Duodenal mucosa (tissue), 2 donors: ENCODE measurements at regions not wholly inside any gene's neighbourhood (a gene's known extent, or its start where the extent isn't known, plus 50 kb on each side); places are given as distances from the start of the nearest gene placed in this dataset.

Source experiments
- H3K27ac ChIP-seq: one replicate; pipeline ENCODE4 v1.7.0; 2013; ENCODE audit warnings: low read depth, low read length
- H3K27me3 ChIP-seq, 2 donors: one replicate each; pipeline ENCODE4 v1.7.0; 2013; ENCODE audit warnings: low read length in 2 of 2, control low read depth in 1 of 2; ENCODE audit not compliant: insufficient read depth in 2 of 2, control insufficient read depth in 1 of 2
- H3K36me3 ChIP-seq, 2 donors: one replicate each; pipeline ENCODE4 v1.7.0; 2013; ENCODE audit warnings: low read length in 2 of 2, control low read depth in 1 of 2; ENCODE audit not compliant: insufficient read depth in 2 of 2, control insufficient read depth in 1 of 2
- H3K4me1 ChIP-seq, 2 donors: one replicate each; pipeline ENCODE4 v1.7.0; 2013; ENCODE audit warnings: low read length in 2 of 2, control low read depth in 1 of 2; ENCODE audit not compliant: insufficient read depth in 2 of 2, control insufficient read depth in 1 of 2
- H3K4me3 ChIP-seq, 2 donors: one replicate each; pipeline ENCODE4 v1.7.0; 2013; ENCODE audit warnings: low read length in 2 of 2, low read depth in 1 of 2
- H3K9ac ChIP-seq, 2 donors: one replicate each; pipeline ENCODE4 v1.7.0; 2013; ENCODE audit warnings: low read length in 2 of 2, low read depth in 1 of 2
- H3K9me3 ChIP-seq, 2 donors: one replicate each; pipeline ENCODE4 v1.7.0; 2013; ENCODE audit warnings: low read length in 2 of 2, control low read depth in 1 of 2; ENCODE audit not compliant: control insufficient read depth in 1 of 2

DNA sequence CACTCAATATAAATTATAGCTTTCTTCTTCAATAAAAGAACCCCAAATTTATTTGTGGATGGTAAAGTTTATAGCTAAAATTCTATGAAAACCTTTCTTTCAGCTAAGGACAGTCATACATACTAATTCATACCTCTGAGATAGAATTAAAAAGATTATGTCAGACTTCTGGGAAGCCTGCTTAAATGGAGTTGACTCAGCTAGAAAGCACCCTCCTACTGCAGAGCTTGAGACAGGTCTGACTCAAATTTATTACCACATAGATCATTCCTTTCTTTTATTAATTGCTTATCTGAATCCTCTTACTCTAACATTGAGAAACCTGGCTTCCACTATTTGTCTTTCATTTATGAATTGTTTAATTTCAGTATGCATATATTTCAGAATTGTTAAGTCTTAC, 1007.0 kb upstream of the LRFN5 start:
- Histone ChIP-seq H3K27me3 (no peaks in the 10 kb centered on the region), H3K4me1 (no peaks in the 10 kb centered on the region), H3K4me3 (no peak overlapping the region), H3K36me3 (no peaks in the 10 kb centered on the region), H3K27ac (no peak overlapping the region), H3K9ac (no peak overlapping the region), H3K9me3 (peaks cover 3 to 4% of the 10 kb centered on the region in 2 donors)

DNA sequence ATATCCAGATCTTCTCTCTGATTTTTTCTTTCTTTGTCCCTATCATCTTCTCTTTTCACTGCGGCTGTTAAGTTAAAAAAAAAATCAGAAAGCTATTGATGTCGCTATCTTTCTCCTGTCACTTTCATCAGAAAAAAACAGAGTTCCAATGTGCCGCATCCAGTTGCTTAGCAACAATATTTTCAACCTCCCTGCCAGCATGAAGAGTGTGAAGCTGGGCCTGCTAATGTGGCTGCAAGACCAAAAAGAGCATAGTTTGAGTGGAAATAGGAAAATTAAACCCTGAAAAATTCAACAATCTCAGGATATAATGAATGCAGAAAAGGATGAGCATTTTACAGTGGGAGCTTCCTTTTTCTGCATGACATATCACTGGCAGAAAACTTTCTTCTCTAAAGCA, 1025.4 kb upstream of the LRFN5 start:
- Histone ChIP-seq H3K9me3 (no peaks in the 10 kb centered on the region), H3K4me3 (no peak overlapping the region), H3K27me3 (no peaks in the 10 kb centered on the region), H3K9ac (no peak overlapping the region), H3K36me3 (no peaks in the 10 kb centered on the region), H3K27ac (no peak overlapping the region), H3K4me1 (no peaks in the 10 kb centered on the region)

DNA sequence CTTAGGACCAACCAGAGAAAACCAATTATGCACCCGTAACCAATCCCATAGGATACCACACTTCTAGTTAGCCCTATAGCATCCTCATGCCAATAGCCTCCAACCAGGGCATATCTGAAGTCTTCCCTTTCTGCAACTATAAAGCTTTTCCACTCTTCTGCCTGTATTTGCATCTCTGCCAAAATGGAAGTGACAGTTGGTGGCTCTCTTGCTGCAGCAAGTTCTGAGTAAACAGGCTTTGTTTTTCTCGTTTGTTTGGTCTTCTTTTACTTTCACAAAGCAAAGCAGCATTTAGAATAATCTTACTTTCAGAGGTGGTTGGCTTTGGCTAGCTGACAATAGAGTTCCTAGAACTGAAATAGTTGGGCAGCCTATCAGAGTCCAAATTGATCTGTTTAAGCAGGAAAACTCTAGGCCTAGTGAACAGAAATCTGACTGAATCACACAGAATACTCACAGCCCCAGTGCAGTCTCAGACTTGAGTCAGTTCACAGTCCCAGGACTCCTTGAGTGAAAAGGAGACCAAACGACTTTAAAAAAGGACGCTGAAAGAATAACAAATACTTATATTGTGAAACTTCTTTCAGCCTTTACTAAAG, 1029.7 kb upstream of the LRFN5 start:
- Histone ChIP-seq H3K4me3 (no peak overlapping the region), H3K27me3 (no peaks in the 10 kb centered on the region)

DNA sequence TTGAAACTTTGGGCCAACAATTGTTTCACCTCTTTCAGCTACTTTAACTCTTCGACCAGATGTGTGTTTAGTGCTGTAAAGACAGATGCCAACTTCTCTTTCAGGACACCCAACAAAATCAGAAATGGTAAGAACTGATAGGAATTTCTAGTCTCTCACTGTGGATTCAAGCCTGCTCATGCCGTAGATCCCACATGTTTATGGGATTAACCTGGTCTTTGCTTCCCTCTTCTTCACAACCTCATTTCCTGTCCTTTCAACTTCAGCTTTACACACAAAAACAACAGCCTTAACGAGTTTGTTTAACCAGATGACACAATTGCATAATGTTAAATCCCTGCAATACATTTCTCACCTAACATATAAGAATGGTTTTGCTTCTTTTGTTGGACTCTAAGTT, 1031.9 kb upstream of the LRFN5 start:
- no peak overlapping the region for H3K4me3 ChIP-seq
- H3K27ac ChIP-seq = no peak overlapping the region
- no peaks in the 10 kb centered on the region for H3K36me3 ChIP-seq
- H3K4me1 ChIP-seq = no peaks in the 10 kb centered on the region
- H3K9ac ChIP-seq = no peak overlapping the region
- no peaks in the 10 kb centered on the region for H3K27me3 ChIP-seq
- H3K9me3 ChIP-seq = no peaks in the 10 kb centered on the region

More for the DNA sequence above, 1029.7 kb upstream of the LRFN5 start:
- no peak overlapping the region for H3K27ac ChIP-seq
- H3K9ac ChIP-seq = no peak overlapping the region
- no peaks in the 10 kb centered on the region for H3K36me3 ChIP-seq
- H3K4me1 ChIP-seq = no peaks in the 10 kb centered on the region
- H3K9me3 ChIP-seq = no peaks in the 10 kb centered on the region

DNA sequence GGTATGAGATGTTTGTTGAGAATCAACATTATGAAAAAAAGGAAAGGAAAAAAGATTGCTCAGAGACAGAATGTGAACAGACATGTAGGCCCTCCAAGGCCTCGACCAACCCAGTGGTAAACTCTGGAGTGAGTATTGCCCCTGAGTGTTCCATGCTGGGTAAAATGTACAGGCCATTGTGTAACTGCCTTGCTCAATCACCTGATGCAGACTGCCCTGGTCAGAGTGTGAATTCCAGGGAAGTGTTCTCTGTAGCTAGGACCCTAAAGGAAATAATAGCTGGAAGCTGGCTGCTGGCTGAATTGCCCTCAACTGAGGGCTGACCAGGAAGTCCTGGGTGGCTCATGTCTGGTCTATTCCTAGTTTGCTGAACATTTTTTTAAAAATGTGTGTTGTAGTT, 1081.4 kb upstream of the LRFN5 start:
- Histone ChIP-seq H3K4me3 (no peak overlapping the region), H3K9ac (no peak overlapping the region), H3K4me1 (no peaks in the 10 kb centered on the region), H3K9me3 (peaks cover 0 to 5% of the 10 kb centered on the region in 2 donors), H3K36me3 (no peaks in the 10 kb centered on the region), H3K27ac (no peak overlapping the region), H3K27me3 (no peaks in the 10 kb centered on the region)

DNA sequence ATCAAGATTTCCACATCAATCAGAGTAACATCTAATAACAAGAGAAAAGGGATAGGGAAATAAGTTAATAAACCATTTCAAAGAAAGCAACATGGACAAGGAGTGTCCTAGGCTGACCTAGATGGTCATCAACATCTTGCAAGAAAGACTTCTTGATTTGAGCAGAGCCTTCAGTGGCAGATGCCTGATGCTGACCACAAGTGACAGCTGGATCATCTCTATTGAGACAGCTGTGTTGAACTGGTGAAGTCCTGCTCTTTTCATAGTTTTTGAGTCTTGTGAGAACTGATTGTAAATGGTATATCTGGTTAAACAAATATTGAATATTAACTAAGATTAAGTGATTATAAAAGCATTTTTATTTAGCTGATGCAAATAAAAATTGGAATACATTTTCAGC, 1083.6 kb upstream of the LRFN5 start:
- Histone ChIP-seq H3K27ac (no peak overlapping the region), H3K4me1 (no peaks in the 10 kb centered on the region), H3K4me3 (no peak overlapping the region), H3K9me3 (peaks cover 0 to 5% of the 10 kb centered on the region in 2 donors), H3K27me3 (no peaks in the 10 kb centered on the region), H3K36me3 (no peaks in the 10 kb centered on the region), H3K9ac (no peak overlapping the region)

DNA sequence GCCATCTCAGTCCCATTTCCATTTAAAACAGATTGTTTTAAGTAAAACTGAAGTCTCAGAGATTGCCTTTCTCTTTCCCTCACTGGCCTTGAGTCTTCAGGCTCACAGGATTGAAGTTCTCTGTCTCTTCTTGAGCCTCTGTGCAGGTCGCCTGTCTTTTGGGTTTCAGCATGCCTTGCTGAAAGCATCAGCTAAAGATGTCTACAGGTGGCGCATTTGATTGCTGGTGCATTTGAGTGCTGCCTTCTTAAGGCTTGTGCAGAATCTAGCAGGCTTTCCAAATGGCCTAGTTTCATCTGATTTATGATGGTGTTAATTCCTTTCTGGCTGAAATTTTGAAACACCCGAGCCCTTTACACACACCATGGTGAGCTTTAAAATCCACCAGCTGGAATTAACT, 1062.2 kb upstream of the FBXO33 start:
- H3K27me3 ChIP-seq = no peaks in the 10 kb centered on the region
- H3K4me3 ChIP-seq = no peak overlapping the region
- no peak overlapping the region for H3K27ac ChIP-seq
- no peak overlapping the region for H3K9ac ChIP-seq
- no peaks in the 10 kb centered on the region for H3K36me3 ChIP-seq
- H3K9me3 ChIP-seq = no peaks in the 10 kb centered on the region
- H3K4me1 ChIP-seq = no peaks in the 10 kb centered on the region

DNA sequence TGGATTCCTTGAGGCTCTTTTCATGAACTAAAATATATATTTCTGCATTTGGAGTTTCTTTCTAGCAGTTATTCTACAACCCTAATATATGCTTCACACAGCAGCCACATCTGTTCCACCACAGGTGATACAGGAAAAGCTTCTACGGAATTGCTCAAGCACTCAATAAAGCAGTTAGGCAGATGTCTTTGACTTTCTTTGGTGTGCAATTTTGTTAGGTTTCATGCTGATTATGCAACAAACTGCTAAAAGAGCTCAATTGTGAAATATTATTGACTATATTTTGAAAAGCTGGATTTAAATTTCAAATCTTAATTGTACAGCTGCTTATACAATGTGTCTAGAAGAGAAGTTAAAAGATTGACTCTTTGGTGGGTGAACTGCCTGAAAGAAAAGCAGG, 1055.6 kb upstream of the FBXO33 start:
- Histone ChIP-seq H3K4me3 (no peak overlapping the region), H3K4me1 (no peaks in the 10 kb centered on the region), H3K9ac (no peak overlapping the region), H3K9me3 (no peaks in the 10 kb centered on the region), H3K36me3 (no peaks in the 10 kb centered on the region), H3K27ac (no peak overlapping the region), H3K27me3 (no peaks in the 10 kb centered on the region)

DNA sequence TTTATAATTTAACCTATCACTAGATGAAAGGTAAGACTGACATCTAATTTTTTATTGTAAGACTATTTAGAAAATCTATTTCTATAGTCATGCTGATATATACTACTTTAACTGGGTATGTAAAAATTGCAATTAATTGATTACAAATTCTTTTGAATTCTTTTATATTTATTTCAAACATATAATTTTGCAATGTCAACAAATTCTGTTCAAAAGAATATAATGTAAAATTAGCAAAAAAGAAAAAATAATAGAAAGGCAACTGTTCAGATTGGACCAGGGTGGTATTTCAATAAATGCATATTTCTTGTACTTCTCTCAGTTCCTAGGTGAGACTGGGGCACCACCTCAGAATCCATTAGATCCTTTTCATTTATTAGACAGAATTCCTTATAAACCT, 1053.5 kb upstream of the FBXO33 start:
- Histone ChIP-seq H3K9me3 (no peaks in the 10 kb centered on the region), H3K9ac (no peak overlapping the region), H3K4me1 (no peaks in the 10 kb centered on the region), H3K27ac (no peak overlapping the region), H3K27me3 (no peaks in the 10 kb centered on the region), H3K36me3 (no peaks in the 10 kb centered on the region), H3K4me3 (no peak overlapping the region)

DNA sequence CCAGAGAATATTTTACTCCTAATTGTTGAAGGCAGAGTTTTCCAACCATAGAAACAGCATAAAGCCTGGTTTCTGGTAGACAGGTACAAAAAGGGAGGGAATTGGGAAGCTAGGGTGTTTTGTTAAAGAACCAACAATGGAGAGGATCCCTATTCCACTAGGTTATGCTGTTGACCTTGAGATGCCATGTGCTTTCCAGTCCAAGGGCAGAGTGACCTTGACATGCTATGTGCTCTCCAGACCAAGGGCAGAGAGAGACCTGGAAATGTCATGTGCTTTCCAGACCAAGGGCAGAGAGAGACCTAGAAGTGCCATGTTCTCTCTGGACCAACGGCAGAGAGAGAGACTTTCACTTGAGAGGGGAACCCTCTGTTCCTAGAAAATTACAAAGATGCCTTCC, 1043.8 kb upstream of the FBXO33 start:
- Histone ChIP-seq H3K4me1 (no peaks in the 10 kb centered on the region), H3K27ac (no peak overlapping the region), H3K9me3 (peaks cover 21 to 25% of the 10 kb centered on the region in 2 donors)

DNA sequence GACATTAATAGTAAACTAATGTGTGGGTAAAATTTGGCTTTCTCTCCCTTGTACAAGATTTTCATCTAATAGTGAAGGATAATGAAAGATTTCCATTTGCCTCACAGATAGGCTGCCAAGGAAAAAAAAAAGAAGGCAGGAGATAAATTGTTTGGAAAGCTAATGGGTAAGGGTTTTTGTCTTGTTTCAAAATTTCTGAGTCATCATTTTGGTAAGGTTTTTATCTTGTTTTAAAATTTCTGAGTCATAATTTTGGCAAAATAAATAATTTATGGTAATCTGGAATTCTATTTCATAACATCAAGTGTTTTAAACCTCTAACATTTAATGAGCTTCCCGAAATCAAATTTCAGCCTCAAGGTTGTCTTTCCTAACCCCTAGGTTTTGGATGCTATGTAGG, 1035.7 kb upstream of the FBXO33 start:
- H3K9me3 ChIP-seq = peaks cover 7 to 17% of the 10 kb centered on the region in 2 donors
- no peak overlapping the region for H3K9ac ChIP-seq
- H3K27me3 ChIP-seq = no peaks in the 10 kb centered on the region
- H3K27ac ChIP-seq = no peak overlapping the region
- H3K4me3 ChIP-seq = no peak overlapping the region
- H3K4me1 ChIP-seq = no peaks in the 10 kb centered on the region
- no peaks in the 10 kb centered on the region for H3K36me3 ChIP-seq

More for the DNA sequence above, 1043.8 kb upstream of the FBXO33 start:
- Histone ChIP-seq H3K36me3 (no peaks in the 10 kb centered on the region), H3K27me3 (no peaks in the 10 kb centered on the region), H3K4me3 (no peak overlapping the region), H3K9ac (no peak overlapping the region)
